GM19351 (cell line): ENCODE measurements at regions not wholly inside any gene's neighbourhood (a gene's known extent, or its start where the extent isn't known, plus 50 kb on each side); places are given as distances from the start of the nearest gene placed in this dataset.
"Not testable (repeated sequence)": the region's sequence is repeated elsewhere in the genome, so short reads cannot be mapped to it uniquely, and the experiment has no call there.

Experiments used
- ATAC-seq: cut with Tn5 transposase; IDR thresholded peaks from one replicate; pipeline ENCODE4 v1.9.1; 2021; ENCODE audit warnings: mild to moderate bottlenecking, moderate library complexity; ENCODE audit not compliant: unreplicated experiment

- no peak for ATAC-seq
Observed at GRCh38 chr11:96447208-96448110, 57.6 kb downstream of the JRKL start.

- no peak for ATAC-seq
Observed at GRCh38 chr11:96448225-96448624, 58.4 kb downstream of the JRKL start.

GRCh38 chr11:96456111-96456510, 66.3 kb downstream of the JRKL start:
- ATAC-seq: no peak

GRCh38 chr11:96459751-96460150, 69.9 kb downstream of the JRKL start:
- no peak for ATAC-seq

GRCh38 chr11:96461871-96462270, 72.1 kb downstream of the JRKL start:
- ATAC-seq: no peak

GRCh38 chr11:96464700-96465307, 75.0 kb downstream of the JRKL start:
- ATAC-seq: peak; percentile 91

- no peak for ATAC-seq
Observed at GRCh38 chr11:96465512-96465911, 75.7 kb downstream of the JRKL start.

- no peak for ATAC-seq
Observed at GRCh38 chr11:96466607-96467006, 76.8 kb downstream of the JRKL start.

- no peak for ATAC-seq
Observed at GRCh38 chr11:96469776-96470175, 80.0 kb downstream of the JRKL start.

GRCh38 chr11:96470521-96470920, 80.7 kb downstream of the JRKL start:
- ATAC-seq: no peak

- peak; percentile 91 for ATAC-seq
Observed at GRCh38 chr11:96472085-96472484, 82.3 kb downstream of the JRKL start.

GRCh38 chr11:96474263-96474662, 84.5 kb downstream of the JRKL start:
- ATAC-seq: no peak

GRCh38 chr11:96481204-96481603, 91.4 kb downstream of the JRKL start:
- ATAC-seq: no peak

- no peak for ATAC-seq
Observed at GRCh38 chr11:96481771-96482170, 92.0 kb downstream of the JRKL start.

GRCh38 chr11:96482193-96482592, 92.4 kb downstream of the JRKL start:
- no peak for ATAC-seq

GRCh38 chr11:96483374-96483955, 93.7 kb downstream of the JRKL start:
- ATAC-seq: no peak

GRCh38 chr11:96484361-96484760, 94.5 kb downstream of the JRKL start:
- ATAC-seq: no peak

GRCh38 chr11:96486890-96487611, 97.2 kb downstream of the JRKL start:
- ATAC-seq: no peak

- ATAC-seq: not testable (repeated sequence)
Observed at GRCh38 chr11:96488911-96489310, 99.1 kb downstream of the JRKL start.

GRCh38 chr11:96500440-96500839, 110.6 kb downstream of the JRKL start:
- no peak for ATAC-seq

- ATAC-seq: no peak
Observed at GRCh38 chr11:96506041-96506440, 116.2 kb downstream of the JRKL start.
